ENCODE measurements at regions not wholly inside any gene's neighbourhood (a gene's known extent, or its start where the extent isn't known, plus 50 kb on each side); places are given as distances from the start of the nearest gene placed in this dataset.

DNA sequence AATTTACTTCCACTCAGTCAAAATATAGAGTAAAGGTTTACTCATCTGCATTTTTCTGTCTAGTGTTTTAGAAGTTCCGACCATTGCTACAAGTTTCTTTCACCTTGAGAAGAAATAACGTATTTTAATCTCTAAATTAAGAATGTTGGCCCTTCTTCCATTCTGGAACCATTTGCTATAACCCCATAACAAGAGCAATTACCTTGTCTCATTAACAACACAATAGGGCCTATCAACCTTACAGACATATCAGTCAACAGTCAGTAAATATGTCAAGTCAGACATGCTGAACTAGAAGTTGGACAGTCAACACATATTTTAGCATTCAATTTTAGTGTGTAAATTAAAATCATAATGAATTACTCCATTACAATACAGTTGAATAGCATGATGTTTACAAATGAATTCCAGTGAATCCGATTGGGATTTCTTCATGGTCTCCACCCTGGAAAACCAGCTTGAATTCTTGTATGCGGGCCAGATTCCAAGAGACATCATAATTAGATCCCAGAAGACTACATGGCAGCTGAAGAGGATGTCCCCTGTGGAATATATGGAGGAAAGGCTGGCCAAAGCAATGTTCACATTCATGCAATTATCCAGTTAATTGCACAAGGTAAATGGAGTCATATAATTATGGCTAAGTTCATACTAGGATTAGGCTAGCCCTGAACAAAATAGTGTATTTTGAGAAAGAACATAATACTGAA, 196.2 kb upstream of the TARS1 start:
- H3K9ac ChIP-seq (ENCODE audit: low read length): no peak overlapping the region
- H3K27me3 ChIP-seq (ENCODE audit: control insufficient read depth, insufficient read depth, low read length): no peaks in the 10 kb centered on the region
- no peaks in the 10 kb centered on the region for H3K36me3 ChIP-seq (ENCODE audit: control insufficient read depth, insufficient read depth, low read length)
- H3K4me3 ChIP-seq (ENCODE audit: low read length): no peak overlapping the region
- no peaks in the 10 kb centered on the region for H3K4me1 ChIP-seq (ENCODE audit: control insufficient read depth, insufficient read depth, low read length)
- H3K9me3 ChIP-seq (ENCODE audit: control insufficient read depth, low read length): no peaks in the 10 kb centered on the region

DNA sequence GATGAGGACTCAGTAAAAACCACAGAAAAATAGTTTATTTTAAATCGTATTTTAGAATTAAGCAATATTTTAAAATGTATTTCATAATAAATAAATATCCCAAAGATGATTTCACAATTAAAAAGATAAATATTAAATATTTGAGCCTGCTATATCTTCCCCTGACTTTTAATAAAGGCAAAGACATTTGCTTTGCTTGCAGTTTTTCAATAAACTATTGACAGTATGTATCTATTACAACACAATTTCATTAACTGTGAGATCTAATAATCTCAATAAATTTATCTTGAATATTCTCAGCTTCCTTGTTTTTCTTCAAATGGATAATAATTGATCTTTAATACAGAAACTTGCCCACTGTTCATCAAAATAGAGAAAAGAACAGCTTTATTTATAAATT, 186.2 kb upstream of the TARS1 start:
- no peak overlapping the region for H3K4me3 ChIP-seq (ENCODE audit: low read length)
- no peaks in the 10 kb centered on the region for H3K36me3 ChIP-seq (ENCODE audit: control insufficient read depth, insufficient read depth, low read length)
- no peak overlapping the region for H3K9ac ChIP-seq (ENCODE audit: low read length)
- H3K4me1 ChIP-seq (ENCODE audit: control insufficient read depth, insufficient read depth, low read length): no peaks in the 10 kb centered on the region
- no peaks in the 10 kb centered on the region for H3K27me3 ChIP-seq (ENCODE audit: control insufficient read depth, insufficient read depth, low read length)
- no peaks in the 10 kb centered on the region for H3K9me3 ChIP-seq (ENCODE audit: control insufficient read depth, low read length)

GRCh38 chr5:33257807-33258429, 182.8 kb upstream of the TARS1 start:
- Histone ChIP-seq H3K4me3 (ENCODE audit: low read length) (no peak overlapping the region), H3K4me1 (ENCODE audit: control insufficient read depth, insufficient read depth, low read length) (no peaks in the 10 kb centered on the region), H3K27me3 (ENCODE audit: control insufficient read depth, insufficient read depth, low read length) (no peaks in the 10 kb centered on the region), H3K9me3 (ENCODE audit: control insufficient read depth, low read length) (no peaks in the 10 kb centered on the region), H3K9ac (ENCODE audit: low read length) (no peak overlapping the region), H3K36me3 (ENCODE audit: control insufficient read depth, insufficient read depth, low read length) (no peaks in the 10 kb centered on the region)

- no peak overlapping the region for H3K9ac ChIP-seq (ENCODE audit: low read length)
- H3K27me3 ChIP-seq (ENCODE audit: control insufficient read depth, insufficient read depth, low read length): no peaks in the 10 kb centered on the region
- H3K4me3 ChIP-seq (ENCODE audit: low read length): no peak overlapping the region
- no peaks in the 10 kb centered on the region for H3K9me3 ChIP-seq (ENCODE audit: control insufficient read depth, low read length)
- H3K36me3 ChIP-seq (ENCODE audit: control insufficient read depth, insufficient read depth, low read length): no peaks in the 10 kb centered on the region
- no peaks in the 10 kb centered on the region for H3K4me1 ChIP-seq (ENCODE audit: control insufficient read depth, insufficient read depth, low read length)
These were observed 182.2 kb upstream of the TARS1 start for GRCh38 chr5:33258553-33258952.

GRCh38 chr5:33260098-33260497, 180.7 kb upstream of the TARS1 start:
- H3K4me1 ChIP-seq (ENCODE audit: control insufficient read depth, insufficient read depth, low read length): no peaks in the 10 kb centered on the region
- H3K27me3 ChIP-seq (ENCODE audit: control insufficient read depth, insufficient read depth, low read length): no peaks in the 10 kb centered on the region

GRCh38 chr5:33261305-33261704, 179.5 kb upstream of the TARS1 start:
- Histone ChIP-seq H3K9ac (ENCODE audit: low read length) (no peak overlapping the region), H3K4me1 (ENCODE audit: control insufficient read depth, insufficient read depth, low read length) (no peaks in the 10 kb centered on the region), H3K4me3 (ENCODE audit: low read length) (no peak overlapping the region), H3K9me3 (ENCODE audit: control insufficient read depth, low read length) (no peaks in the 10 kb centered on the region), H3K27me3 (ENCODE audit: control insufficient read depth, insufficient read depth, low read length) (no peaks in the 10 kb centered on the region), H3K36me3 (ENCODE audit: control insufficient read depth, insufficient read depth, low read length) (no peaks in the 10 kb centered on the region)

More at GRCh38 chr5:33260098-33260497, 180.7 kb upstream of the TARS1 start:
- Histone ChIP-seq H3K9ac (ENCODE audit: low read length) (no peak overlapping the region), H3K9me3 (ENCODE audit: control insufficient read depth, low read length) (no peaks in the 10 kb centered on the region), H3K4me3 (ENCODE audit: low read length) (no peak overlapping the region), H3K36me3 (ENCODE audit: control insufficient read depth, insufficient read depth, low read length) (no peaks in the 10 kb centered on the region)

- Histone ChIP-seq H3K36me3 (ENCODE audit: control insufficient read depth, insufficient read depth, low read length) (no peaks in the 10 kb centered on the region), H3K4me3 (ENCODE audit: low read length) (no peak overlapping the region), H3K4me1 (ENCODE audit: control insufficient read depth, insufficient read depth, low read length) (no peaks in the 10 kb centered on the region), H3K9me3 (ENCODE audit: control insufficient read depth, low read length) (no peaks in the 10 kb centered on the region), H3K27me3 (ENCODE audit: control insufficient read depth, insufficient read depth, low read length) (no peaks in the 10 kb centered on the region), H3K9ac (ENCODE audit: low read length) (no peak overlapping the region)
These were observed 179.0 kb upstream of the TARS1 start for GRCh38 chr5:33261747-33262146.

GRCh38 chr5:33267801-33268200, 173.0 kb upstream of the TARS1 start:
- Histone ChIP-seq H3K4me1 (ENCODE audit: control insufficient read depth, insufficient read depth, low read length) (no peaks in the 10 kb centered on the region), H3K36me3 (ENCODE audit: control insufficient read depth, insufficient read depth, low read length) (no peaks in the 10 kb centered on the region), H3K9me3 (ENCODE audit: control insufficient read depth, low read length) (no peaks in the 10 kb centered on the region), H3K4me3 (ENCODE audit: low read length) (no peak overlapping the region), H3K27me3 (ENCODE audit: control insufficient read depth, insufficient read depth, low read length) (no peaks in the 10 kb centered on the region), H3K9ac (ENCODE audit: low read length) (no peak overlapping the region)

GRCh38 chr5:33268374-33268773, 172.4 kb upstream of the TARS1 start:
- Histone ChIP-seq H3K36me3 (ENCODE audit: control insufficient read depth, insufficient read depth, low read length) (no peaks in the 10 kb centered on the region), H3K4me3 (ENCODE audit: low read length) (no peak overlapping the region), H3K4me1 (ENCODE audit: control insufficient read depth, insufficient read depth, low read length) (no peaks in the 10 kb centered on the region), H3K27me3 (ENCODE audit: control insufficient read depth, insufficient read depth, low read length) (no peaks in the 10 kb centered on the region), H3K9ac (ENCODE audit: low read length) (no peak overlapping the region), H3K9me3 (ENCODE audit: control insufficient read depth, low read length) (no peaks in the 10 kb centered on the region)

DNA sequence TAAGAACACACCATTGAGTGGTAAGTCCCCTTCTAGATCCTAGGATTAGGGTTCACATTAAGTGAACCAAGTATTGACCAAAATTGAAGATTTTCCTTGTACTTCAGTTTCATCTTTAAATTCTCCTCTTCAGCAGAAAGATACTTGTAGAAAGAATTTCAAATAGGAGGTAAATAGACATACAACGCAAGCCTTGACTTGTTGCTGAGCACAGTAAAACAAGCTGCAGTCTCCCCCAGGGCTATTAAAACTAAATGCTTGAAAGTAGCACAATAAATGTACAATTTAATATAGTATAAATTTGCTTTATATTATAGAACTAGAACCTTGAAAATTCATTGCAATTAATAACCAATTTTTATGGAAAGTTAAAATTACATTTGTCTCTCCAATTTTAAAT, 170.1 kb upstream of the TARS1 start:
- Histone ChIP-seq H3K4me3 (ENCODE audit: low read length) (no peak overlapping the region), H3K36me3 (ENCODE audit: control insufficient read depth, insufficient read depth, low read length) (no peaks in the 10 kb centered on the region), H3K4me1 (ENCODE audit: control insufficient read depth, insufficient read depth, low read length) (no peaks in the 10 kb centered on the region), H3K9me3 (ENCODE audit: control insufficient read depth, low read length) (no peaks in the 10 kb centered on the region), H3K27me3 (ENCODE audit: control insufficient read depth, insufficient read depth, low read length) (no peaks in the 10 kb centered on the region), H3K9ac (ENCODE audit: low read length) (no peak overlapping the region)

DNA sequence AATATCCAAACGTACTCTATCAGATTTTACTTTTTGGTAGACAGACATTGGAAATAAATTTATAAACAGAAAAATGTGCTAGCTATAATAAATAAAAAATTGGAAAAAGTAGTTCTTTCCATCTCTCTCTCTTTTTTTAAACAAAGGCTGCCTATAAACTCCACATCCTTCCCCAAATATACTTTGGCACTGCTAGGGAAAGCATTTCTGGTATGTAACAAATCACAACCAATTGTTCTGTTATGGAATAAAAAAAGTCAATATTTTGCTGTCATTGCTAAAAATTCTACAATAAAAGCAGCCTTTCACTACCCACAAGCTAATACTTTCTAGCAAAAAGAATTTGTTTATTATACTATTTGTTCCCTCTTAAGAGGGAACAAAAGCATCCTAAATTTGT, 169.2 kb upstream of the TARS1 start:
- no peak overlapping the region for H3K9ac ChIP-seq (ENCODE audit: low read length)
- no peaks in the 10 kb centered on the region for H3K27me3 ChIP-seq (ENCODE audit: control insufficient read depth, insufficient read depth, low read length)
- no peaks in the 10 kb centered on the region for H3K9me3 ChIP-seq (ENCODE audit: control insufficient read depth, low read length)
- H3K4me1 ChIP-seq (ENCODE audit: control insufficient read depth, insufficient read depth, low read length): no peaks in the 10 kb centered on the region
- H3K36me3 ChIP-seq (ENCODE audit: control insufficient read depth, insufficient read depth, low read length): no peaks in the 10 kb centered on the region
- no peak overlapping the region for H3K4me3 ChIP-seq (ENCODE audit: low read length)

- Histone ChIP-seq H3K27me3 (ENCODE audit: control insufficient read depth, insufficient read depth, low read length) (no peaks in the 10 kb centered on the region), H3K4me3 (ENCODE audit: low read length) (no peak overlapping the region), H3K4me1 (ENCODE audit: control insufficient read depth, insufficient read depth, low read length) (no peaks in the 10 kb centered on the region), H3K9ac (ENCODE audit: low read length) (no peak overlapping the region), H3K36me3 (ENCODE audit: control insufficient read depth, insufficient read depth, low read length) (no peaks in the 10 kb centered on the region), H3K9me3 (ENCODE audit: control insufficient read depth, low read length) (no peaks in the 10 kb centered on the region)
These were observed 168.5 kb upstream of the TARS1 start for GRCh38 chr5:33272288-33272687.
